Neural cell (in vitro differentiated cells): ENCODE measurements at regions not wholly inside any gene's neighbourhood (a gene's known extent, or its start where the extent isn't known, plus 50 kb on each side); places are given as distances from the start of the nearest gene placed in this dataset.

Experiments
- EP300 ChIP-seq: fragments of 450-650 bp; conservative IDR thresholded peaks from 2 replicates; pipeline ENCODE4 v1.6.1; 2014; ENCODE audit warnings: antibody characterized with exemption, mild to moderate bottlenecking, moderate library complexity; ENCODE audit not compliant: poor library complexity, severe bottlenecking
- EZH2 ChIP-seq: fragments of 200-600, 300-800 bp; shearing (Covaris generic), sonication (generic); IDR thresholded peaks from 2 replicates; pipeline ENCODE4 v1.6.1; 2014; ENCODE audit warnings: antibody characterized with exemption, low read length, borderline replicate concordance, mild to moderate bottlenecking; ENCODE audit not compliant: insufficient read depth, poor library complexity, severe bottlenecking
- MXI1 ChIP-seq: fragments of 450-650 bp; conservative IDR thresholded peaks from 2 replicates; pipeline ENCODE4 v1.6.1; 2014; ENCODE audit warnings: antibody characterized with exemption, mild to moderate bottlenecking; ENCODE audit not compliant: poor library complexity, severe bottlenecking
- POLR2AphosphoS5 ChIP-seq: IDR thresholded peaks from 2 replicates; pipeline ENCODE4 v1.6.1; 2012
- RAD21 ChIP-seq: fragments of 450-650 bp; conservative IDR thresholded peaks from 2 replicates; pipeline ENCODE4 v1.6.1; 2014; ENCODE audit warnings: antibody characterized with exemption, mild to moderate bottlenecking, moderate library complexity
- SMC3 ChIP-seq: fragments of 450-650 bp; conservative IDR thresholded peaks from 2 replicates; pipeline ENCODE4 v1.6.1; 2014; ENCODE audit warnings: antibody characterized with exemption, mild to moderate bottlenecking, moderate library complexity; ENCODE audit not compliant: poor library complexity
- TF ChIP-seq, protein P1 (sequence below): fragments of 450-650 bp; IDR thresholded peaks from 2 replicates; pipeline ENCODE4 v1.5.1; 2014; ENCODE audit warnings: antibody characterized with exemption, mild to moderate bottlenecking, moderate library complexity; ENCODE audit not compliant: poor library complexity, severe bottlenecking
- TF ChIP-seq, protein P2 (sequence below): IDR thresholded peaks from 2 replicates; pipeline ENCODE4 v1.6.1; 2012; ENCODE audit warnings: borderline replicate concordance

DNA sequence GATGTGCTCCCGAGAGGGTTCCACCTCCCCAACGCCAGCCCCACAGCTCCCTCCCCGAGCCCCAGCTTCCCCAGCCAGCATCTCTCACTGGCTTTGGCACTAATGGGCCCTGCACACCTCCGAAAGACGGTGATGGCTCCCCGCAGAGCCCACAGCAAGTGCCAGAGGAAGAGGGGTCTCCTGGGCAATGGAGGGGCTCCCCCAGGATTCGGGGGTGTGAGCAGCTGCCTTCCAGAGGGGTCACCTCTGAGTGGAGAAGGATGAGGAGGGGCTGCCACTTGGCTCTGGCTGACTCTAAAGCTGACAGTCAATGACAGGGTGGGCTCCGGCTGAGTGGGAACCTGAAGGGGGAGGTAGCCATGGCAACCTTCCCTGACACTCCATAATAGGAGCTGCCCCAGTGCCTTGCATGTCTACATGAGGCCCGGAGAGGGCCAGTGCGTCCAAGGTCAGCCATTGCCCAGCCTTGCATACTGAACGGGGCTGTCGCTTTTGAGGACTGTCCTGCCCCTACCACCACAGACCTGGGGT, 98.6 kb upstream of the SYT13 start:
- TF ChIP-seq RAD21: peak; percentile 43
- TF ChIP-seq, protein P1, sequence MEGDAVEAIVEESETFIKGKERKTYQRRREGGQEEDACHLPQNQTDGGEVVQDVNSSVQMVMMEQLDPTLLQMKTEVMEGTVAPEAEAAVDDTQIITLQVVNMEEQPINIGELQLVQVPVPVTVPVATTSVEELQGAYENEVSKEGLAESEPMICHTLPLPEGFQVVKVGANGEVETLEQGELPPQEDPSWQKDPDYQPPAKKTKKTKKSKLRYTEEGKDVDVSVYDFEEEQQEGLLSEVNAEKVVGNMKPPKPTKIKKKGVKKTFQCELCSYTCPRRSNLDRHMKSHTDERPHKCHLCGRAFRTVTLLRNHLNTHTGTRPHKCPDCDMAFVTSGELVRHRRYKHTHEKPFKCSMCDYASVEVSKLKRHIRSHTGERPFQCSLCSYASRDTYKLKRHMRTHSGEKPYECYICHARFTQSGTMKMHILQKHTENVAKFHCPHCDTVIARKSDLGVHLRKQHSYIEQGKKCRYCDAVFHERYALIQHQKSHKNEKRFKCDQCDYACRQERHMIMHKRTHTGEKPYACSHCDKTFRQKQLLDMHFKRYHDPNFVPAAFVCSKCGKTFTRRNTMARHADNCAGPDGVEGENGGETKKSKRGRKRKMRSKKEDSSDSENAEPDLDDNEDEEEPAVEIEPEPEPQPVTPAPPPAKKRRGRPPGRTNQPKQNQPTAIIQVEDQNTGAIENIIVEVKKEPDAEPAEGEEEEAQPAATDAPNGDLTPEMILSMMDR: no peak
- no peak for TF ChIP-seq EZH2
- TF ChIP-seq, protein P2, sequence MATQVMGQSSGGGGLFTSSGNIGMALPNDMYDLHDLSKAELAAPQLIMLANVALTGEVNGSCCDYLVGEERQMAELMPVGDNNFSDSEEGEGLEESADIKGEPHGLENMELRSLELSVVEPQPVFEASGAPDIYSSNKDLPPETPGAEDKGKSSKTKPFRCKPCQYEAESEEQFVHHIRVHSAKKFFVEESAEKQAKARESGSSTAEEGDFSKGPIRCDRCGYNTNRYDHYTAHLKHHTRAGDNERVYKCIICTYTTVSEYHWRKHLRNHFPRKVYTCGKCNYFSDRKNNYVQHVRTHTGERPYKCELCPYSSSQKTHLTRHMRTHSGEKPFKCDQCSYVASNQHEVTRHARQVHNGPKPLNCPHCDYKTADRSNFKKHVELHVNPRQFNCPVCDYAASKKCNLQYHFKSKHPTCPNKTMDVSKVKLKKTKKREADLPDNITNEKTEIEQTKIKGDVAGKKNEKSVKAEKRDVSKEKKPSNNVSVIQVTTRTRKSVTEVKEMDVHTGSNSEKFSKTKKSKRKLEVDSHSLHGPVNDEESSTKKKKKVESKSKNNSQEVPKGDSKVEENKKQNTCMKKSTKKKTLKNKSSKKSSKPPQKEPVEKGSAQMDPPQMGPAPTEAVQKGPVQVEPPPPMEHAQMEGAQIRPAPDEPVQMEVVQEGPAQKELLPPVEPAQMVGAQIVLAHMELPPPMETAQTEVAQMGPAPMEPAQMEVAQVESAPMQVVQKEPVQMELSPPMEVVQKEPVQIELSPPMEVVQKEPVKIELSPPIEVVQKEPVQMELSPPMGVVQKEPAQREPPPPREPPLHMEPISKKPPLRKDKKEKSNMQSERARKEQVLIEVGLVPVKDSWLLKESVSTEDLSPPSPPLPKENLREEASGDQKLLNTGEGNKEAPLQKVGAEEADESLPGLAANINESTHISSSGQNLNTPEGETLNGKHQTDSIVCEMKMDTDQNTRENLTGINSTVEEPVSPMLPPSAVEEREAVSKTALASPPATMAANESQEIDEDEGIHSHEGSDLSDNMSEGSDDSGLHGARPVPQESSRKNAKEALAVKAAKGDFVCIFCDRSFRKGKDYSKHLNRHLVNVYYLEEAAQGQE: peak; percentile 67
- TF ChIP-seq POLR2AphosphoS5: no peak
- peak; percentile 49 for TF ChIP-seq SMC3
- TF ChIP-seq MXI1: peak; percentile 15
- TF ChIP-seq EP300: peak; percentile 89
